ENCODE measurements at regions not wholly inside any gene's neighbourhood (a gene's known extent, or its start where the extent isn't known, plus 50 kb on each side); places are given as distances from the start of the nearest gene placed in this dataset.

GRCh38 chr10:8992009-8992408 lies 937.5 kb downstream of the GATA3 start:
- Histone ChIP-seq H3K4me2 (ENCODE audit: insufficient read depth, low read length) (no peak overlapping the region), H3K4me3 (replicated peaks in 1 of 3; ENCODE audit: insufficient read depth in 1 of 3, low read depth in 1 of 3, low read length in 3 of 3) (no peak overlapping the region), H4K20me1 (replicated peaks; ENCODE audit: control insufficient read depth, extremely low read depth, insufficient read depth, low read length) (no peaks in the 10 kb centered on the region), H3K27ac (ENCODE audit: insufficient read depth, low read depth, low read length) (no peak overlapping the region), H3K4me1 (ENCODE audit: control insufficient read depth, extremely low read depth, insufficient read depth, low read length) (no peaks in the 10 kb centered on the region), H2AFZ (ENCODE audit: low read depth, low read length) (no peak overlapping the region), H3K9ac (replicated peaks; ENCODE audit: extremely low read depth, insufficient read depth, low read length) (no peak overlapping the region), H3K9me1 (replicated peaks; ENCODE audit: control insufficient read depth, extremely low read depth, insufficient read depth, low read length) (no peaks in the 10 kb centered on the region), H3K36me3 (ENCODE audit: control insufficient read depth in 2 of 2, extremely low read depth in 1 of 2, insufficient read depth in 2 of 2, low read length in 2 of 2) (no peaks in the 10 kb centered on the region), H3K79me2 (ENCODE audit: control insufficient read depth, insufficient read depth, low read length) (no peaks in the 10 kb centered on the region), H3K9me3 (replicated peaks; ENCODE audit: control insufficient read depth, insufficient read depth, low read length) (no peaks in the 10 kb centered on the region), H3K27me3 (ENCODE audit: control insufficient read depth in 2 of 2, insufficient read depth in 2 of 2, low read length in 2 of 2) (no peaks in the 10 kb centered on the region)
- no peak for FAIRE-seq
- no TSS peak for BruUV-seq (replicated peaks)
- POLR2A ChIA-PET = no interaction called here
- dilution Hi-C loops (cut with MboI; ENCODE audit: extremely low pct_ligation_motif_present, low sequenced_read_pairs) = no loop called here
- CTCF ChIA-PET = no interaction called here
- DNase-seq (ENCODE audit: low read depth, low spot score) = no peak
- TF ChIP-seq CTCF (IDR thresholded peaks at IDR 0.05; ENCODE audit: extremely low read depth in 1 of 2, insufficient read depth in 1 of 2, low read depth in 1 of 2, low read length in 2 of 2) (no peak), EZH2 (IDR thresholded peaks at IDR 0.05; ENCODE audit: borderline replicate concordance, low read depth, low read length, severe bottlenecking) (no peak), MAX (IDR thresholded peaks at IDR 0.05; ENCODE audit: insufficient read depth, insufficient read length) (no peak), FOS (IDR thresholded peaks at IDR 0.05; ENCODE audit: borderline replicate concordance, insufficient read depth, low read length) (no peak), GATA2 (IDR thresholded peaks at IDR 0.05; ENCODE audit: insufficient read depth, insufficient read length, low read depth, low read length) (no peak), JUN (IDR thresholded peaks at IDR 0.05; ENCODE audit: borderline replicate concordance, insufficient read depth, insufficient read length, low read depth) (no peak), POLR2A (IDR thresholded peaks at IDR 0.05; ENCODE audit: low read depth, low read length) (no peak), POLR2AphosphoS5 (IDR thresholded peaks at IDR 0.05; ENCODE audit: insufficient read depth, low read depth, low read length) (no peak), MYC (IDR thresholded peaks at IDR 0.05; ENCODE audit: low read depth, low read length) (no peak)
- intact Hi-C loops (cut with micrococcal nuclease) = no loop called here

Data from endothelial cell of umbilical vein (primary cell).